Skin of body (tissue), 1 donor: ENCODE measurements at regions not wholly inside any gene's neighbourhood (a gene's known extent, or its start where the extent isn't known, plus 50 kb on each side); places are given as distances from the start of the nearest gene placed in this dataset.

Experiments used
- DNase-seq: peaks from one replicate; lab custom pipeline; 2025; lab: John Stamatoyannopoulos, UW

GRCh38 chr4:11722223-11722622 lies 293.5 kb upstream of the HS3ST1 start:
- no peak for DNase-seq

- DNase-seq: no peak
Observed at GRCh38 chr4:11720292-11720691, 291.6 kb upstream of the HS3ST1 start.

GRCh38 chr4:11719879-11720278 lies 291.2 kb upstream of the HS3ST1 start:
- no peak for DNase-seq

- DNase-seq: no peak
Observed at GRCh38 chr4:11715753-11716521, 287.2 kb upstream of the HS3ST1 start.

DNA sequence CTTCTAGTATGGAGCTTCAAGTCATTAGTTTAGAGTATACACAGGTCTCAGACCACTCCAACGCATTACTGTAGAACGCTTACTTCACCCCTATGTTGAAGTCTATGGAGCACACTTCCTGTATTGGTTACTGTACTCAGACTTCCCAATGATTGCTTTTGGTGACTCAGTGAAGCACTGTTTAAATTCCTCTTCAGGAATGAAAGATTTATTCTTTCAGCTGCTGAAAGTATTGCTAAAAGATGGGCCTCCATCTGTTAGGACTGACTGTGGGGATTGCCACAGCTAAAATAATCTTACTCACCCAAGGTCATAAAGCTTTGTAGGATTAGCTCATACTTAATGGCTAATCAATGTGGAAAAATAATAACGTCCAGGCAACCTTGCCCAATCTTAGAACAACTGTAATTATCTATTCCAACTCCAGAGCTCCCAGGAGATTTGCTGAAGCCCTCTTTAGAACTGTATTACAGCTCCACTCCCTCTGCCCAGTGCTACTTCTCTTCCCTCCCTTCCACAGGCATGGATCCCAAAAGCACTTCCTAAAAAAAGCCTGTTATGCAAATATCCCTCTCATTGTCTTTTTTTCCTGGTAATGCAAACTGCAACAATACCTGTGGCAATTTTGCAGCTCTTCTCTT lies 281.9 kb upstream of the HS3ST1 start:
- no peak for DNase-seq

DNA sequence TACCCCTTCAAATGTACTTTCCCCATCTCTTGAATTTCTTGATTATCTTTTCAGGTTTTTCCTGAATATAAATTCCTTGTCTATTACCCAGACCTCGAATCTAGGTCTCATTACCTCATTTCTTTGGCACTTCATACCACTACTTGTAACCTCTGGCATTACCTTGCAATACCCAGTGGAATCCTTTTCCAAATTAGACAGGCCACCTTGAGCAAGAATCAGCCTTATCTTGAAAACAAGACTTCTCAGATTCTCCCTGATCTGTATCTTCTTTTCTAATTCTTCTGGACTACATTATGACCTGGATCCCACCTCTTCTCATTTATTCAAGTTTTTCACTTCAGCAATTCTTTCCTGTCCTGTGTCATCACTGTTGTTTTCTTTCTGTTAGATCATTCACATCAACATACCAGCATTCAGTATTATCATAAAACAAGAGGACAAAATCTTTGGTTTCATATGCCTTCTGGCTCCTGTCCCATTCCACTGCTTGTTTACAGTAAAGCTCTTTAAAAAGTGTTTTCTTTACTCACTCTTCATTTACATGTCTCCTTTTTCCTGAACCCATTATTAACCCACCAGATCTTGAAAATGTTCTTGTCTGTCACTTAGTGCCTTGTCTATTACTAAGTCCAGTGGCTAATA lies 275.6 kb upstream of the HS3ST1 start:
- no peak for DNase-seq

GRCh38 chr4:11702886-11703557 lies 274.3 kb upstream of the HS3ST1 start:
- no peak for DNase-seq

DNA sequence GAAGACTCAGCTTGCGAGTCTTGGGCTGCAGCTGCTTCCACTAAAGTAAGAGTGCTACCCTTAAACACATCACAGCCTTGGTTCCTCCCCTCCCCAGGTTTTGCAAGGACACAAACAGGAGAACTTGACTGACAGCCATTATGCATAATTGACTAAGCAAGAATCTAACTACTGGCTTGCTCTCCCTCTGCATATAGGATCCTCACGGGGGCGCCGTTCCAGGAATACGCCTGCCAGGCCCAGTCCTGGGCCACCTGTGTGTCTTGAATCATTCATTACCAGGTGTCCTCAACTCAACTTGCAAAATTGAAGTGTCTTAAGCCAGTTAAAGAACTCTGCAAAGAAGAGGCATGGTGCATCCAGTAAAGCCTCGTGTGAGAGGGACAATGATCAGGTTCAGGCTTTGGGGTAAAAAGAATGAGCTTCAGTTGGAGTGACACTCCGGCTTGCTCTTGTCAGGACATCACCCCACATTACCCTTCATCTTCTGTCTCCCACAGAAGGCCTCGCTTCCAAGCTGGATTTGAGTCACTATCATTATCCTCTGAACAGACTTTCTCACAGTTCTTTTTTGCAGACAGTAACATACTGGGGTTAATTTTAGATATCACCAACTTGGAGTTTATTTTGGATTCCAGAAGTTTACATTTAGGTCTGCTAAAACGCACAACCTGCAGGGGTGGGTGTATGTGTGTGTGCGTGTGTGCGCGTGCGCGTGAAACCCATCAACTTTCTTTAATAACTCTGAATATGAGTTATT lies 273.5 kb upstream of the HS3ST1 start:
- DNase-seq: no peak

DNA sequence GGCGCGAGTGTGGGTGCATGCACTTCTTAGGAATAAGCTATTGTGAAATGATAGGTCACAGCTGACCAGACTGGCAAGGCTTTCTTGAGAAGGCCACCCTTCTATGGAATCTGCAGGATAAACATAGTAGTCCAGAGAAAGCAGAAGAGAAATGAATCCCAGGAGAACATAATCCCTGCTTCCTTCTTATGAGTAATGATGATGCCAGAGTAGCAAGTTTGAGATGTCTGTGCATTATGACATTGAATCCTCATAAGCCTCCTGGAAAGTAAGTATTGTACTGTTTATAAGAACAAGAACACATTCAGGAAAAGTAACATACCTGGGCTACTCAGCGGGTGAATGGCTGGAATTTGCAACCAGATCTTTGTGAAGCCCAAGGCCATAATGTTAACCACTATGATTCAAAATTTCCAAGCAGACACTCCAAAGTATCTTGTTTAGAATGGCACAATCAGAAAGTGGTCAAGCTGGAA lies 272.1 kb upstream of the HS3ST1 start:
- no peak for DNase-seq

DNA sequence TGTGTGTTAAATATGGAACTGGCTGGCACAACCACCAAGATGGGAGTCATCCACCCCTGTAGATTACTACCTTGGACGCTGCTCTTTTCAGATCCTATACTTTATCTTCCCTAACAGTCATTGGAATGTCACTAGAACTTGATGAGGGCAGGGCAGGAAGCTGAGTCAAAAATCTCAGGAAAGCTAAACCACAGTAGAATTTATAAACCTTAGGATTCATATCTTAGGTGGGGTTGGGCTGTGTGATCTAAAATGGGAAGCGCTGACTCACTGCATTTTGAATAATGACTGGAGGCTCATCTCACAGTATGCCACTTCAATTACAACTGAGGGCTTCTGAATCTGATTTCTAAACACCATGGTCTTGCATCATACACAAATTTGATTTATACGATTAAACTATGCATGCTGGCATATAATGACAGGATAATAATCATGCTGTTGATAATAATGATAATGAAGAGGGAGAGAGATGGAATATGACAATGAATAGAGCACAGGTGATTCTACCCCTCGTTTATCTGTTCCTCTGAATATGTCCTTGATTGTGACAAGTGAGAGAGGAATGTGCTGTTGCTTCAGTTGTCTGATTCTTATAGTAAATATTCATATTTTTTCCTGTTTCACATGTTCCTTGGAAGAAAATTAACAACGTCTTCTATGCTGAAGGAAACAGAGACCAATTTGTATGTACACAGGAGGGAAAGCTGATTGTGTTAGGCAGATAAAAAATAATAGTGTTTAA lies 270.3 kb upstream of the HS3ST1 start:
- no peak for DNase-seq

DNA sequence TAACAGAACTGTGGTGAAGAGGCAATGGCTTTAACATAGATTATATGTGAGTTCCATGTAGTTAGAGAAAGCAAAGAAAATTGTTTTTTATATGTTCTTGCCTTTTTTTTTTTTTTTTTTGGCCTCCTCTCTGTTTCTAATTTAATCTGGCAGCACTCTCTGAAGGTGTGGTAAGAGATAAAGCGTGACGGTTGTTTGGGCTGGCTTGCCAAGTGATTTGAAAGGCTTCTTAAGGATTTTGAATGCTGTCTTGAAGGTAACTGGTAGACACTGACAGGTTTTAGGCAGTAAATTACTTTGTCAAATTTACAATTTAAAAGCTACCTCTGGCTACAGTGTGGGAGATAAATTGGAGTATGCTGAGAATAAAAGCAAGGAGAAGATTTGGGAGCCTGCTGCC lies 269.3 kb upstream of the HS3ST1 start:
- DNase-seq: no peak

GRCh38 chr4:11693693-11694092 lies 265.0 kb upstream of the HS3ST1 start:
- DNase-seq: no peak

DNA sequence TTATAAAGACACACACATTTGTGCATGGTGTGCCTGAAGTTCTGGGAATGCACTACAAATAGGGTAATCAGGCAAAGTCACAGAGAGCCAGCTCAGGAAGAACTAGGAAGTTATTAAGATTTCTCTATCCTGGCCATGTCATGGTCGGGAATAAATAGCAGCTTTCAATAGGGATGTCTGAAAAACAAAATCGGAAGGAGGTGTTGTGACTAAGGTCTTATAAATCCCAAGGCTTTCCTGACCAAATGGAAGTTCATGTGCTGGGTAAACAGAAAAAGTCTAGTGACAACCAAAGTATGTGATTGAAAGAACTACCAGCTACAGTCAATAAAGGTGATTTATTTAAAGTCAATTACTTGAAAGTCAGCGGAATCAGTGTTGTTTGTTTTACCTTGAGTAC lies 262.5 kb upstream of the HS3ST1 start:
- DNase-seq: no peak

- no peak for DNase-seq
Observed at GRCh38 chr4:11687727-11688126, 259.0 kb upstream of the HS3ST1 start.

- DNase-seq: no peak
Observed at GRCh38 chr4:11685481-11685880, 256.8 kb upstream of the HS3ST1 start.

- no peak for DNase-seq
Observed at GRCh38 chr4:11675051-11675800, 246.5 kb upstream of the HS3ST1 start.

DNA sequence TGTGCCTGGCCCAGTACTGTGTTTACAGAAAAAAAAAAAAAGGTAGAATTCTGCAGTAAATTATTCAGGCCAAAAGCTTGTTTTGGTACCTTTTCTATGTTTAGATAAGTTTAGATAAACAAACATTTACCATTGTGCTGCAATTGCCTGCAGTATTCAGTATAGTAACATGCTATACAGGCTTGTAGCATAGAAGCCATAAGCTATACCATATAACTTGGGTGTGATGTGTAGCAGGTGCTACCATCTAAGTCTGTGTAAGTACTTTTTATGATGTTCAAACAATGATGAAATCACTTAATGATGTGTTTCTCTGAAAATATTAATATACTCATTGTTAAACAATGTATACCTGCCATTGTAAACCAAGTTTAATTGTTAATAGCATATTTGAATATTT lies 241.6 kb upstream of the HS3ST1 start:
- DNase-seq: no peak

- DNase-seq: no peak
Observed at GRCh38 chr4:11669156-11669555, 240.5 kb upstream of the HS3ST1 start.

GRCh38 chr4:11663114-11663513 lies 234.4 kb upstream of the HS3ST1 start:
- DNase-seq: no peak
